ENCODE measurements at regions not wholly inside any gene's neighbourhood (a gene's known extent, or its start where the extent isn't known, plus 50 kb on each side); places are given as distances from the start of the nearest gene placed in this dataset.

DNA sequence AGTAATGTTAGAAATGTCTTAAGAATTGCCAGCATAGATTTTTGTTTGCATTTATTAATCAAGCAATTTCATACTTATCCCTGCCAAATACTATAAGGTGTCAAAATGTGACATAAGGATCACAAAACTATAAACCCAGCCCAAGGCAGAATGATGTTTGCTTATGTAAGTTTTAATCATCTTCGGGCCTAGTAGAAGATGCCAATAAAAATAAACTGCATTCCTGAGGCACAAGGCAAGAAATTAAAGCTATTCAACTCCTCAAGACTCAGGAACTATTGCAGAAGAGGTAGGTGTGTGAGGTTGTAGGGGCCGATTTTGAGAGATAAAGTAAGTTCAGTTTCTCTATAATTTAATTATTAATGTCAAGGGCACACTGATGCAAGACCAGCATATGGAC is 189.4 kb upstream of the AHR start:
- TF ChIP-seq EZH2 (IDR thresholded peaks at IDR 0.05; ENCODE audit: low read length) = no peak
- TF ChIP-seq, protein P1, sequence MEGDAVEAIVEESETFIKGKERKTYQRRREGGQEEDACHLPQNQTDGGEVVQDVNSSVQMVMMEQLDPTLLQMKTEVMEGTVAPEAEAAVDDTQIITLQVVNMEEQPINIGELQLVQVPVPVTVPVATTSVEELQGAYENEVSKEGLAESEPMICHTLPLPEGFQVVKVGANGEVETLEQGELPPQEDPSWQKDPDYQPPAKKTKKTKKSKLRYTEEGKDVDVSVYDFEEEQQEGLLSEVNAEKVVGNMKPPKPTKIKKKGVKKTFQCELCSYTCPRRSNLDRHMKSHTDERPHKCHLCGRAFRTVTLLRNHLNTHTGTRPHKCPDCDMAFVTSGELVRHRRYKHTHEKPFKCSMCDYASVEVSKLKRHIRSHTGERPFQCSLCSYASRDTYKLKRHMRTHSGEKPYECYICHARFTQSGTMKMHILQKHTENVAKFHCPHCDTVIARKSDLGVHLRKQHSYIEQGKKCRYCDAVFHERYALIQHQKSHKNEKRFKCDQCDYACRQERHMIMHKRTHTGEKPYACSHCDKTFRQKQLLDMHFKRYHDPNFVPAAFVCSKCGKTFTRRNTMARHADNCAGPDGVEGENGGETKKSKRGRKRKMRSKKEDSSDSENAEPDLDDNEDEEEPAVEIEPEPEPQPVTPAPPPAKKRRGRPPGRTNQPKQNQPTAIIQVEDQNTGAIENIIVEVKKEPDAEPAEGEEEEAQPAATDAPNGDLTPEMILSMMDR (optimal IDR thresholded peaks at IDR 0.05 in 1 of 3, IDR thresholded peaks at IDR 0.05 in 1 of 3, conservative IDR thresholded peaks at IDR 0.05 in 1 of 3; ENCODE audit: extremely low read depth in 1 of 3, insufficient read depth in 2 of 3, low read length in 3 of 3) = no peak

All from keratinocyte (primary cell).